ENCODE measurements at regions not wholly inside any gene's neighbourhood (a gene's known extent, or its start where the extent isn't known, plus 50 kb on each side); places are given as distances from the start of the nearest gene placed in this dataset.
A peak's percentile ranks its signal among the peaks of the same experiment; 100 is the strongest.
"Not testable (repeated sequence)": the region's sequence is repeated elsewhere in the genome, so short reads cannot be mapped to it uniquely, and the experiment has no call there.

GRCh38 chr11:83361831-83362230, 75.7 kb upstream of the CCDC90B start:
- DNase-seq: no peak
- H3K36me3 Mint-ChIP-seq (ENCODE audit: unreplicated experiment): no peaks in the 10 kb centered on the region
- H3K27me3 Mint-ChIP-seq (ENCODE audit: unreplicated experiment): no peaks in the 10 kb centered on the region
- H3K9me3 Mint-ChIP-seq (ENCODE audit: unreplicated experiment): no peaks in the 10 kb centered on the region
- H3K4me3 Mint-ChIP-seq (ENCODE audit: unreplicated experiment): no peak overlapping the region
- no peaks in the 10 kb centered on the region for H3K4me1 Mint-ChIP-seq (ENCODE audit: low read depth, unreplicated experiment)
- TF ChIP-seq, protein P1, sequence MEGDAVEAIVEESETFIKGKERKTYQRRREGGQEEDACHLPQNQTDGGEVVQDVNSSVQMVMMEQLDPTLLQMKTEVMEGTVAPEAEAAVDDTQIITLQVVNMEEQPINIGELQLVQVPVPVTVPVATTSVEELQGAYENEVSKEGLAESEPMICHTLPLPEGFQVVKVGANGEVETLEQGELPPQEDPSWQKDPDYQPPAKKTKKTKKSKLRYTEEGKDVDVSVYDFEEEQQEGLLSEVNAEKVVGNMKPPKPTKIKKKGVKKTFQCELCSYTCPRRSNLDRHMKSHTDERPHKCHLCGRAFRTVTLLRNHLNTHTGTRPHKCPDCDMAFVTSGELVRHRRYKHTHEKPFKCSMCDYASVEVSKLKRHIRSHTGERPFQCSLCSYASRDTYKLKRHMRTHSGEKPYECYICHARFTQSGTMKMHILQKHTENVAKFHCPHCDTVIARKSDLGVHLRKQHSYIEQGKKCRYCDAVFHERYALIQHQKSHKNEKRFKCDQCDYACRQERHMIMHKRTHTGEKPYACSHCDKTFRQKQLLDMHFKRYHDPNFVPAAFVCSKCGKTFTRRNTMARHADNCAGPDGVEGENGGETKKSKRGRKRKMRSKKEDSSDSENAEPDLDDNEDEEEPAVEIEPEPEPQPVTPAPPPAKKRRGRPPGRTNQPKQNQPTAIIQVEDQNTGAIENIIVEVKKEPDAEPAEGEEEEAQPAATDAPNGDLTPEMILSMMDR (IDR thresholded peaks at IDR 0.05; ENCODE audit: partially characterized antibody, unreplicated experiment): no peak
- no peak overlapping the region for H3K27ac Mint-ChIP-seq (ENCODE audit: unreplicated experiment)

GRCh38 chr11:83355391-83355790, 69.2 kb upstream of the CCDC90B start:
- Mint-ChIP-seq H3K9me3 (ENCODE audit: unreplicated experiment) (peaks cover 2% of the 10 kb centered on the region), H3K27ac (ENCODE audit: unreplicated experiment) (no peak overlapping the region), H3K4me3 (ENCODE audit: unreplicated experiment) (no peak overlapping the region), H3K36me3 (ENCODE audit: unreplicated experiment) (peaks cover 4% of the 10 kb centered on the region), H3K27me3 (ENCODE audit: unreplicated experiment) (peaks cover 2% of the 10 kb centered on the region), H3K4me1 (ENCODE audit: low read depth, unreplicated experiment) (no peaks in the 10 kb centered on the region)
- DNase-seq: no peak
- TF ChIP-seq, protein P1 (IDR thresholded peaks at IDR 0.05; ENCODE audit: partially characterized antibody, unreplicated experiment): no peak

- Mint-ChIP-seq H3K9me3 (ENCODE audit: unreplicated experiment) (peaks cover 2% of the 10 kb centered on the region), H3K4me3 (ENCODE audit: unreplicated experiment) (no peak overlapping the region), H3K27me3 (ENCODE audit: unreplicated experiment) (peaks cover 2% of the 10 kb centered on the region), H3K4me1 (ENCODE audit: low read depth, unreplicated experiment) (peaks cover 9% of the 10 kb centered on the region), H3K27ac (ENCODE audit: unreplicated experiment) (no peak overlapping the region), H3K36me3 (ENCODE audit: unreplicated experiment) (peaks cover 4% of the 10 kb centered on the region)
- DNase-seq: no peak
- TF ChIP-seq, protein P1 (IDR thresholded peaks at IDR 0.05; ENCODE audit: partially characterized antibody, unreplicated experiment): no peak
These were observed 64.0 kb upstream of the CCDC90B start for GRCh38 chr11:83350187-83350586.

GRCh38 chr11:83349296-83349695, 63.1 kb upstream of the CCDC90B start:
- H3K9me3 Mint-ChIP-seq (ENCODE audit: unreplicated experiment): no peaks in the 10 kb centered on the region
- peaks cover 5% of the 10 kb centered on the region for H3K36me3 Mint-ChIP-seq (ENCODE audit: unreplicated experiment)
- no peak overlapping the region for H3K4me3 Mint-ChIP-seq (ENCODE audit: unreplicated experiment)

GRCh38 chr11:83346706-83347105, 60.5 kb upstream of the CCDC90B start:
- peaks cover 10% of the 10 kb centered on the region for H3K36me3 Mint-ChIP-seq (ENCODE audit: unreplicated experiment)
- not testable (repeated sequence) for H3K4me3 Mint-ChIP-seq (ENCODE audit: unreplicated experiment); H3K9me3 Mint-ChIP-seq (ENCODE audit: unreplicated experiment); DNase-seq; H3K4me1 Mint-ChIP-seq (ENCODE audit: low read depth, unreplicated experiment); H3K27me3 Mint-ChIP-seq (ENCODE audit: unreplicated experiment); H3K27ac Mint-ChIP-seq (ENCODE audit: unreplicated experiment)

More at GRCh38 chr11:83349296-83349695, 63.1 kb upstream of the CCDC90B start:
- TF ChIP-seq, protein P1 (IDR thresholded peaks at IDR 0.05; ENCODE audit: partially characterized antibody, unreplicated experiment): no peak
- Mint-ChIP-seq H3K27ac (ENCODE audit: unreplicated experiment) (peak overlapping the region; percentile 0), H3K27me3 (ENCODE audit: unreplicated experiment) (peaks cover 2% of the 10 kb centered on the region), H3K4me1 (ENCODE audit: low read depth, unreplicated experiment) (peaks cover 9% of the 10 kb centered on the region)
- DNase-seq: no peak

GRCh38 chr11:83344521-83344920, 58.4 kb upstream of the CCDC90B start:
- H3K4me3 Mint-ChIP-seq (ENCODE audit: unreplicated experiment); H3K27ac Mint-ChIP-seq (ENCODE audit: unreplicated experiment); H3K9me3 Mint-ChIP-seq (ENCODE audit: unreplicated experiment); DNase-seq; H3K4me1 Mint-ChIP-seq (ENCODE audit: low read depth, unreplicated experiment); H3K27me3 Mint-ChIP-seq (ENCODE audit: unreplicated experiment): not testable (repeated sequence)
- H3K36me3 Mint-ChIP-seq (ENCODE audit: unreplicated experiment): peaks cover 10% of the 10 kb centered on the region

All from glutamatergic neuron (in vitro differentiated cells).